ENCODE measurements at regions not wholly inside any gene's neighbourhood (a gene's known extent, or its start where the extent isn't known, plus 50 kb on each side); places are given as distances from the start of the nearest gene placed in this dataset.
"Not testable (repeated sequence)": the region's sequence is repeated elsewhere in the genome, so short reads cannot be mapped to it uniquely, and the experiment has no call there.

- DNase-seq (ENCODE audit: low spot score), result no peak
These were observed 143.3 kb downstream of the CTH start for GRCh38 chr1:70554341-70554740.

GRCh38 chr1:70556541-70556940 lies 145.5 kb downstream of the CTH start:
- no peak for DNase-seq (ENCODE audit: low spot score)

- DNase-seq (ENCODE audit: low spot score), result no peak
These were observed 156.1 kb downstream of the CTH start for GRCh38 chr1:70567167-70567566.

GRCh38 chr1:70571191-70571590 lies 160.1 kb downstream of the CTH start:
- DNase-seq (ENCODE audit: low spot score), result no peak

- no peak for DNase-seq (ENCODE audit: low spot score)
These were observed 162.3 kb downstream of the CTH start for GRCh38 chr1:70573317-70573843.

- DNase-seq (ENCODE audit: low spot score), result no peak
These were observed 170.6 kb downstream of the CTH start for GRCh38 chr1:70581661-70582060.

GRCh38 chr1:70583522-70583921 lies 172.5 kb downstream of the CTH start:
- no peak for DNase-seq (ENCODE audit: low spot score)

GRCh38 chr1:70586046-70586445 lies 175.0 kb downstream of the CTH start:
- DNase-seq (ENCODE audit: low spot score), result no peak

- DNase-seq (ENCODE audit: low spot score), result no peak
These were observed 176.9 kb downstream of the CTH start for GRCh38 chr1:70587872-70588366.

- not testable (repeated sequence) for DNase-seq (ENCODE audit: low spot score)
These were observed 182.5 kb downstream of the CTH start for GRCh38 chr1:70593551-70593950.

- DNase-seq (ENCODE audit: low spot score), result no peak
These were observed 197.7 kb downstream of the CTH start for GRCh38 chr1:70608815-70609214.

- not testable (repeated sequence) for DNase-seq (ENCODE audit: low spot score)
These were observed 199.1 kb downstream of the CTH start for GRCh38 chr1:70610164-70610563.

- DNase-seq (ENCODE audit: low spot score), result no peak
These were observed 205.9 kb downstream of the CTH start for GRCh38 chr1:70616946-70617345.

- no peak for DNase-seq (ENCODE audit: low spot score)
These were observed 206.7 kb downstream of the CTH start for GRCh38 chr1:70617728-70618127.

- no peak for DNase-seq (ENCODE audit: low spot score)
These were observed 216.8 kb downstream of the CTH start for GRCh38 chr1:70627910-70628309.

GRCh38 chr1:70628973-70629372 lies 217.9 kb downstream of the CTH start:
- no peak for DNase-seq (ENCODE audit: low spot score)

- DNase-seq (ENCODE audit: low spot score), result no peak
These were observed 221.9 kb downstream of the CTH start for GRCh38 chr1:70633004-70633403.

- no peak for DNase-seq (ENCODE audit: low spot score)
These were observed 224.8 kb downstream of the CTH start for GRCh38 chr1:70635868-70636267.

- DNase-seq (ENCODE audit: low spot score), result no peak
These were observed 230.8 kb downstream of the CTH start for GRCh38 chr1:70641868-70642267.

GRCh38 chr1:70656361-70656760 lies 245.3 kb downstream of the CTH start:
- DNase-seq (ENCODE audit: low spot score), result no peak

- DNase-seq (ENCODE audit: low spot score), result no peak
These were observed 248.8 kb downstream of the CTH start for GRCh38 chr1:70659891-70660290.

GRCh38 chr1:70666381-70667140 lies 255.5 kb downstream of the CTH start:
- no peak for DNase-seq (ENCODE audit: low spot score)

GRCh38 chr1:70667494-70668170 lies 256.6 kb downstream of the CTH start:
- no peak for DNase-seq (ENCODE audit: low spot score)
